GM12878 (cell line): ENCODE measurements at regions not wholly inside any gene's neighbourhood (a gene's known extent, or its start where the extent isn't known, plus 50 kb on each side); places are given as distances from the start of the nearest gene placed in this dataset.

Experiments
- ATAC-seq: fragments of 200-7000 bp; cut with Tn5 transposase; 3 replicates; pipeline ENCODE4 v1.9.1; 2020; ENCODE audit warnings: mild to moderate bottlenecking, moderate library complexity
- BruUV-seq: library from RNA; stranded (reverse); fragments of 400-500 nt; replicated peaks from 2 replicates; lab custom pipeline; 2021; lab: Mats Ljungman, UMichigan
- CTCF ChIA-PET: fragments of 300-600 bp; sonication (Branson Sonifier 250); formaldehyde crosslinking; extraction: SDS; loops from one replicate; lab custom pipeline; 2021; ENCODE audit warnings: inconsistent platforms; lab: Yijun Ruan, JAX
- POLR2A ChIA-PET: fragments of 350-600 bp; formaldehyde crosslinking; extraction: SDS; loops from one replicate; lab custom pipeline; 2021; ENCODE audit warnings: inconsistent platforms; lab: Charles Lee
- RAD21 ChIA-PET: fragments of 300-600 bp; sonication (Branson Sonifier 250); formaldehyde crosslinking; loops from one replicate; lab custom pipeline; 2023; ENCODE audit warnings: antibody characterized with exemption; ENCODE audit not compliant: unreplicated experiment; lab: Charles Lee
- SMC1A ChIA-PET: fragments of 300-600 bp; sonication (Branson Sonifier 250); formaldehyde crosslinking; loops from one replicate; lab custom pipeline; 2023; ENCODE audit not compliant: unreplicated experiment, uncharacterized antibody; lab: Charles Lee
- DNase-seq: peaks from one replicate; pipeline ENCODE4 v3.0.0-alpha.2; 2011; ENCODE audit warnings: low read depth, low spot score
- FAIRE-seq: peaks from 3 replicates; lab custom pipeline; 2011; peaks lifted over from hg19 to GRCh38; lab: Jason Lieb, UNC
- H2AFZ ChIP-seq: 2 replicates; pipeline ENCODE4 v1.6.0; 2011; ENCODE audit warnings: low read depth, low read length, control low read depth; ENCODE audit not compliant: control insufficient read depth
- H3K27ac ChIP-seq: 2 replicates; pipeline ENCODE4 v1.5.1; 2011; ENCODE audit warnings: control low read depth; ENCODE audit not compliant: control insufficient read depth, insufficient read depth
- H3K27me3 ChIP-seq, 2 experiments: replicated peaks in 1 of 2; 2 replicates each; pipeline versions ENCODE4 v1.6.0 to v1.6.1; 2011; ENCODE audit warnings: low read length in 1 of 2; ENCODE audit not compliant: control insufficient read depth in 2 of 2, insufficient read depth in 2 of 2
- H3K36me3 ChIP-seq, 2 experiments: 2 replicates each; pipeline ENCODE4 v1.5.1; 2011; ENCODE audit warnings: low read length in 1 of 2; ENCODE audit not compliant: control insufficient read depth in 2 of 2, insufficient read depth in 2 of 2
- H3K4me1 ChIP-seq: 2 replicates; pipeline ENCODE4 v1.6.1; 2011; ENCODE audit warnings: mild to moderate bottlenecking, low read length, moderate library complexity, mixed read lengths; ENCODE audit not compliant: control insufficient read depth, insufficient read depth
- H3K4me2 ChIP-seq: 2 replicates; pipeline ENCODE4 v1.6.0; 2011; ENCODE audit warnings: control low read depth; ENCODE audit not compliant: control insufficient read depth, insufficient read depth
- H3K4me3 ChIP-seq: fragments of 200-600 bp; sonication (generic); 2 replicates; pipeline ENCODE4 v1.5.1; 2016
- H3K79me2 ChIP-seq: 2 replicates; pipeline ENCODE4 v1.6.0; 2011; ENCODE audit warnings: low read length; ENCODE audit not compliant: control insufficient read depth, insufficient read depth
- H3K9ac ChIP-seq: 2 replicates; pipeline ENCODE4 v1.8.0; 2011; ENCODE audit warnings: low read length, control low read depth, mixed read lengths; ENCODE audit not compliant: control insufficient read depth, insufficient read depth
- H3K9me3 ChIP-seq: replicated peaks from 3 replicates; pipeline ENCODE4 v1.5.1; 2011; ENCODE audit warnings: mild to moderate bottlenecking, low read length; ENCODE audit not compliant: control insufficient read depth, insufficient read depth
- H4K20me1 ChIP-seq: 2 replicates; pipeline ENCODE4 v1.6.0; 2011; ENCODE audit not compliant: control insufficient read depth, insufficient read depth
- ATF3 ChIP-seq: IDR thresholded peaks from 2 replicates; pipeline ENCODE4 v1.6.1; 2011; ENCODE audit warnings: low read depth, mild to moderate bottlenecking, low read length, moderate library complexity, borderline replicate concordance; ENCODE audit errors: extremely low read depth
- E4F1 ChIP-seq: fragments of 450-650 bp; IDR thresholded peaks from 2 replicates; pipeline ENCODE4 v1.6.1; 2018; ENCODE audit warnings: borderline replicate concordance, mild to moderate bottlenecking; ENCODE audit not compliant: partially characterized antibody
- EP300 ChIP-seq, 2 experiments: fragments of 150-350 bp in 1 of 2; IDR thresholded peaks; 2 replicates each; pipeline ENCODE4 v1.6.1; 2011 to 2012; ENCODE audit warnings: low read depth in 2 of 2, low read length in 2 of 2, borderline replicate concordance in 1 of 2, improper control_type of control experiment in 1 of 2, inconsistent platforms in 1 of 2; ENCODE audit not compliant: control insufficient read depth in 1 of 2
- LARP7 ChIP-seq: fragments of 450-650 bp; IDR thresholded peaks from 2 replicates; pipeline ENCODE4 v1.6.1; 2017; ENCODE audit warnings: mild to moderate bottlenecking
- MTA3 ChIP-seq: IDR thresholded peaks from 2 replicates; pipeline ENCODE4 v1.6.1; 2012; ENCODE audit warnings: low read length, inconsistent platforms, borderline replicate concordance
- NR2C2 ChIP-seq: IDR thresholded peaks from 2 replicates; pipeline ENCODE4 v1.6.1; 2011; ENCODE audit warnings: borderline replicate concordance, low read depth; ENCODE audit not compliant: control insufficient read depth, insufficient read length
- RAD21 ChIP-seq: IDR thresholded peaks from 2 replicates; pipeline ENCODE4 v1.6.1; 2011; ENCODE audit warnings: mild to moderate bottlenecking, low read depth, low read length, moderate library complexity; ENCODE audit not compliant: insufficient read depth
- RUNX3 ChIP-seq: IDR thresholded peaks from 2 replicates; pipeline ENCODE4 v1.6.1; 2012; ENCODE audit warnings: low read length, inconsistent platforms
- USF1 ChIP-seq: IDR thresholded peaks from 2 replicates; pipeline ENCODE4 v1.6.1; 2011; ENCODE audit warnings: borderline replicate concordance, low read depth, mild to moderate bottlenecking, moderate library complexity, mixed read lengths, low read length; ENCODE audit not compliant: insufficient read depth; ENCODE audit errors: extremely low read length
- ZNF207 ChIP-seq: fragments of 450-650 bp; IDR thresholded peaks from 2 replicates; pipeline ENCODE4 v1.6.1; 2014; ENCODE audit warnings: antibody characterized with exemption, mild to moderate bottlenecking, borderline replicate concordance
- ZNF217 ChIP-seq: fragments of 450-650 bp; IDR thresholded peaks from 2 replicates; pipeline ENCODE4 v1.6.1; 2017; ENCODE audit warnings: antibody characterized with exemption, mild to moderate bottlenecking
- ZNF592 ChIP-seq: fragments of 450-650 bp; IDR thresholded peaks from 2 replicates; pipeline ENCODE4 v1.6.1; 2017; ENCODE audit warnings: mild to moderate bottlenecking, moderate library complexity
- WGBS: methylation state at CpG from one replicate; pipeline ENCODE4 v1.1.6; 2016; ENCODE audit warnings: low lambda C conversion rate; ENCODE audit not compliant: insufficient replicate concordance, insufficient coverage; ENCODE audit errors: missing lambda C conversion rate; 5-methylcytosine and 5-hydroxymethylcytosine counted together
- in situ Hi-C: fragments of 300-500 bp; cut with MboI; formaldehyde crosslinking; loops from 9 replicates; pipeline ENCODE4 v1.14.3; 2018; ENCODE audit warnings: mixed read lengths
- intact Hi-C: fragments of 100-400 bp; cut with micrococcal nuclease; formaldehyde crosslinking; loops from one replicate; pipeline ENCODE4 v1.14.2; 2022; ENCODE audit not compliant: unreplicated experiment

GRCh38 chr5:171577042-171577758, 157.8 kb downstream of the FGF18 start:
- H3K36me3 ChIP-seq, result no peaks in the 10 kb centered on the region
- FAIRE-seq, result no peak

More at GRCh38 chr5:171577042-171577758, 157.8 kb downstream of the FGF18 start:
- H3K79me2 ChIP-seq, result no peaks in the 10 kb centered on the region
- H3K4me1 ChIP-seq, result no peaks in the 10 kb centered on the region
- TF ChIP-seq ZNF207 (no peak), USF1 (no peak), ATF3 (no peak), ZNF217 (no peak), E4F1 (no peak), RAD21 (no peak), RUNX3 (no peak), MTA3 (no peak), EP300 (IDR thresholded peaks at IDR 0.05; ENCODE audit: borderline replicate concordance in 1 of 2, control insufficient read depth in 1 of 2, low read depth in 2 of 2, low read length in 2 of 2) (no peak), NR2C2 (no peak), ZNF592 (no peak), LARP7 (no peak)
- ChIA-PET RAD21 (no interaction called here), POLR2A (no interaction called here), SMC1A (no interaction called here), CTCF (no interaction called here)
- DNase-seq (no peak), ATAC-seq (no peak)
- WGBS, result 42% methylated on average over 13 of the region's 13 CpGs
- no peaks in the 10 kb centered on the region for H4K20me1 ChIP-seq
- no peak overlapping the region for H3K4me2 ChIP-seq
- no peak overlapping the region for H3K9ac ChIP-seq
- H2AFZ ChIP-seq, result no peak overlapping the region
- in situ Hi-C loops, result no loop called here
- no peak overlapping the region for H3K4me3 ChIP-seq
- no peaks in the 10 kb centered on the region for H3K9me3 ChIP-seq
- BruUV-seq, result no TSS peak
- H3K27ac ChIP-seq, result no peak overlapping the region
- intact Hi-C loops, result no loop called here
- peaks cover 0 to 2% of the 10 kb centered on the region in 2 experiments; a peak in 2 of 4 replicates for H3K27me3 ChIP-seq
